ENCODE measurements at regions not wholly inside any gene's neighbourhood (a gene's known extent, or its start where the extent isn't known, plus 50 kb on each side); places are given as distances from the start of the nearest gene placed in this dataset.
"Not testable (repeated sequence)": the region's sequence is repeated elsewhere in the genome, so short reads cannot be mapped to it uniquely, and the experiment has no call there.

DNA sequence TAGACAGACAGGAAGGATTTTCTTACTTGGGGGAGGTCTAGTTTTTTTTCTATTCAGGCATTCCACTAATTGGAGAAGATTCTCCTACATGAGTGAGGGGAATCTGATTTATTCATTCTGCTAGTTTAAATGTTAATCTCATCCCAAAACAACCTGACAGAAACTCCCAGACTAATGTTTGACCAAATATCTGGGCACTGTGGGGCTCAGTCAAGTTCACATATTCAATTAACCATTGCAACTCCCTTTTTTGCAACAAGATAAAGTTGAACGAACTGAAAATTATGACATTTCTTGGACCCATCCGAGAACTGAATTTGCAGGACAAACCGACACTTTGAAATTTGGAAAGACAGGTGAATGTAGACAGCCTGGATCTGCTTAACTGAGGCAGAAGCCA, 194.4 kb upstream of the PTER start:
- POLR2A ChIA-PET, result no interaction called here
- CTCF ChIA-PET, result no interaction called here
- TF ChIP-seq, protein P1, sequence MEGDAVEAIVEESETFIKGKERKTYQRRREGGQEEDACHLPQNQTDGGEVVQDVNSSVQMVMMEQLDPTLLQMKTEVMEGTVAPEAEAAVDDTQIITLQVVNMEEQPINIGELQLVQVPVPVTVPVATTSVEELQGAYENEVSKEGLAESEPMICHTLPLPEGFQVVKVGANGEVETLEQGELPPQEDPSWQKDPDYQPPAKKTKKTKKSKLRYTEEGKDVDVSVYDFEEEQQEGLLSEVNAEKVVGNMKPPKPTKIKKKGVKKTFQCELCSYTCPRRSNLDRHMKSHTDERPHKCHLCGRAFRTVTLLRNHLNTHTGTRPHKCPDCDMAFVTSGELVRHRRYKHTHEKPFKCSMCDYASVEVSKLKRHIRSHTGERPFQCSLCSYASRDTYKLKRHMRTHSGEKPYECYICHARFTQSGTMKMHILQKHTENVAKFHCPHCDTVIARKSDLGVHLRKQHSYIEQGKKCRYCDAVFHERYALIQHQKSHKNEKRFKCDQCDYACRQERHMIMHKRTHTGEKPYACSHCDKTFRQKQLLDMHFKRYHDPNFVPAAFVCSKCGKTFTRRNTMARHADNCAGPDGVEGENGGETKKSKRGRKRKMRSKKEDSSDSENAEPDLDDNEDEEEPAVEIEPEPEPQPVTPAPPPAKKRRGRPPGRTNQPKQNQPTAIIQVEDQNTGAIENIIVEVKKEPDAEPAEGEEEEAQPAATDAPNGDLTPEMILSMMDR (IDR thresholded peaks at IDR 0.05; ENCODE audit: control extremely low read depth, extremely low read depth, low read depth, missing control alignments), result no peak
- no peak for DNase-seq (ENCODE audit: extremely low spot score)

DNA sequence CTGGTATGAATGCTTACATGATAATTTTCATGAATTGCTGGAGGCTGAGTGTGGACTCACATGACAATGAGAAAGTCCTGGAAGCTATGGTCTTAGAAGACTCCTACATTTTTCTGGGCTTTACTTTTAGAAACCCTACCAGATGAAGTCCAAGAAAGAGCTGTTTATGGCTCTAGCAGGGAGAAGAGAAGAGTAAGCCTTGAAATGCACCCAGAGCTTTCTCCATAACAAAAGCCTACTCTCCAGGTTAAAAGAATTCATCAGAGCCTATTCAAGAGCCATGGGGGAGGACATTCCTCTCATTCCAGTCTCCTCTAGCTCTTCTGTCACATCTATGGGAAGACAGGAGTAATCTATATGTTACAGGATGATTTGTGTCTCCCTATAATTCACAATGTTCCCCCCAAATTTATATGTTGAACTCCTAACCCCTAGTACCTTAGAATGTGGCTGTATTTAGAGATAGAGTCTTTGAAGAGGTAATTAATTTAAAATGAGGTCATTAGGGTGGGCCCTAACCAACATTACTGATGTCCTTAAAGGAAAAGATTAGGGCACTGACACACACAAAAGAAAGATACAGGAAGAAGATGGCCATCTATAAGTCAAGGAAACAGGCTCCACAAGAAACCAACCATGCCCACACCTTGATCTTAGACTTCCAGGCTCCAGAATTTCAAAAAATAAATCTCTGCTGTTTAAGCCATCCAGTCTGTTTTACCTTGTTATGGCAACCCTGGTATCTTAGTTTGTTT, 193.8 kb upstream of the PTER start:
- TF ChIP-seq, protein P1 (IDR thresholded peaks at IDR 0.05; ENCODE audit: control extremely low read depth, extremely low read depth, low read depth, missing control alignments), result no peak
- DNase-seq (ENCODE audit: extremely low spot score), result no peak
- POLR2A ChIA-PET, result no interaction called here
- CTCF ChIA-PET, result no interaction called here

DNA sequence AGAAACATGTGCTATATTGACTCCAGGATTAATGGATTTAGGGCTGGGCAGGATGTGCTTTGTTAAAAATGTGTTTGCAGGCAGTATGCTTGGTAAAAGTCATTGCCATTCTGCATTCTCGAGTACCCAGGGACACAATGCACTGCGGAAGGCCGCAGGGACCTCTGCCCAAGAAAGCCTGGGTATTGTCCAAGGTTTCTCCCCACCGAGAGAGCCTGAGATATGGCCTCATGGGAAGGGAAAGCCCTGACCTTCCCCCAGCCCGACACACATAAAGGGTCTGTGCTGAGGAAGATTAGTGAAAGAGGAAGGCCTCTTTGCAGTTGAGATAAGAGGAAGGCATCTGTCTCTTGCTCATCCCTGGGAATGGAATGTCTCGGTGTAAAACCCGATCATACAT, 186.7 kb upstream of the PTER start:
- POLR2A ChIA-PET; CTCF ChIA-PET; DNase-seq (ENCODE audit: extremely low spot score): not testable (repeated sequence)

DNA sequence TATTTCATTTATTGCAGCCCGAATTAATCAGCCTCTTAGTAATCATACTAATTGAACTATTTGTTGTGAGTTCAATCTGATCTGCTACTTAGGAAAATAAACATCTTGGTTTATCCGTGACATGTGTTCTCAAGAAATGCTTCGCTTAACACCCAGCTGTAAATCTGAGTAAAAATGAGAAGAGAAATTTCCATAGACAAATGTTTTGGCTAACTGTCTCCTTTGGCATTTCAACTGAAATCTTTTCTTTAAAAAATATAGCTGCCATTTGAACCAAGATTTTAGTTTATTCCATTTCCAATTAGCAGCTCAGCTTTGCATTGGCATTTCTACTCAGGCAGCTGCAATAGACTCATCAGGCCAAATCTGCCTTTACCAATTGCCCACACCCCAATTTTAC, 180.5 kb upstream of the PTER start:
- TF ChIP-seq, protein P1 (IDR thresholded peaks at IDR 0.05; ENCODE audit: control extremely low read depth, extremely low read depth, low read depth, missing control alignments), result no peak
- no peak for DNase-seq (ENCODE audit: extremely low spot score)
- ChIA-PET POLR2A (no interaction called here), CTCF (no interaction called here)

DNA sequence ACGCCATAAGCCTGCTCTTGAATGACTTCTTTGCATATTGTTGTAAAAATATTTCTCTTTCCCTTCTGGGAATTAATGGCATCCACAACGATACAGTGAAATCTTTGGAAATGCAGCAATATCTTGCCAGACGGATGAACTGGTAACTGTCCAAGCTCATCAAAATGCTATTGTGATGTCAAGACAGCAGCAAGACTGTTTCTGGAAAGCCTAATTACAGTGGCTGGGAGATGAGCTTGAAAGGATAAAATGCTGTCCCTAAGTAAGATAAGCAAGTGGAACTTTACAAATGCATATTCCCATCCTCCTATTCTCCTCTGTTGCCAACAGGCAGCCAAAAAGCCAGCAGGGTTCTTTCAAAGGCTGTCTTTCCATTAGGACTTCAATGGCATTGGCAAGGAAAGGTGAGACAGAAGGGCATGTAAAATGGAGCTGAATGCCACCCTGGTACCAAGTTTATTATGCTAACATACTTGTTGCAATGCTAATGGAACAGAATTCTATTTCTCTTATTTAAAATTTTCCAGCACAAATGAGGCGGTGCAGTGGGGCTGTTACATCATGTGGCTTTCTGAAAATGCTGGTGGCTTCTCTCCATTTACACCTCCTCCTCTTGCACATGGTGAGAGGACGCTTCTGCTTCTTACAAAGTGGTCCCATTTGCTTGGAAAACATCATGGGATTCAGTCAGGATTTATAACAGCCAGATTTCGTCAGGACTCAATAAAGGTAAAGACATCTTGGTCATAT, 178.3 kb upstream of the PTER start:
- TF ChIP-seq, protein P1 (IDR thresholded peaks at IDR 0.05; ENCODE audit: control extremely low read depth, extremely low read depth, low read depth, missing control alignments), result no peak

DNA sequence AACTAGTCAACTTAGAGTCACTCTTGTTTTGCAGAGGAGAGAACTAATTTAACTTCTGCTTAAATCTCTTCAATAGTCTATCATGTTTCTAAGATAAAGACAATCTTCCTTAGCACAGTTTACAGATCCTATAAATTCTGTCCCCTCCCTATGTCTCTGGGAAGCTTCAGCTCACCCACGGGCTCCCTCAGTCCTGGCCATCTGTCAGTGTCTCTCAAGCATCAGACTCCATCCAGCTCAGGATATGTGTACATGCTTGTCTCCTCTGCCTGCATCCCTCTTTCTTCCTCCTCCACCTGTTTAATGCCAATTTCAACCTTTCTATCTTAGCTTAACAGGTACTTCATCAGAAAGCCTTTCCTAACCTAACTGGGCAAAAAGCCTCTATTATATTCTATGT, 177.1 kb upstream of the PTER start:
- CTCF ChIA-PET, result interaction anchor here (1.3 kb wide), 1 partner anchor 11 kb away, joined by 4 read pairs; no protein-coding TSS in a partner anchor
- TF ChIP-seq, protein P1 (IDR thresholded peaks at IDR 0.05; ENCODE audit: control extremely low read depth, extremely low read depth, low read depth, missing control alignments), result no peak
- POLR2A ChIA-PET, result no interaction called here
- DNase-seq (ENCODE audit: extremely low spot score), result no peak

More for the DNA sequence above, 178.3 kb upstream of the PTER start:
- ChIA-PET POLR2A (no interaction called here), CTCF (no interaction called here)
- DNase-seq (ENCODE audit: extremely low spot score), result no peak

DNA sequence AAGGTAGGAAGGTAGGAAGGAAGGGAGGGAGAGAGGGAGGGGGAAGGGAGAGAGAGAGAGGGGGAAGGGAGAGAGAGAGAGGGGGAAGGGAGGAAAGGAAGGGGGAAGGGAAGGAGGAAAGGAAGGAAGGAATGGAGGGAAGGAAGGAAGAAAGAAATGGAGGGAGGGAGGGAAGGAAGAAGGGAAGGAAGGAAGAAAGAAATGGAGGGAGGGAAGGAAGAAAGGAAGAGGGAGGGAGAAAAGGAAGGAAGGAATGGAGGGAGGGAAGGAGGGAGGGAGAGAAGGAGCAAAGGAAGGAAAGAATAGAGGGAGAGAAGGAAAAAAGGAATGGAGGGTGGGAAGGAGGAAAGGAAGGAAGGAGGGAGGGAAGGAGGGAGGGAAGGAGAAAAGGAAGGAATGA, 176.4 kb upstream of the PTER start:
- POLR2A ChIA-PET, result no interaction called here
- CTCF ChIA-PET, result interaction anchor here (1.3 kb wide), 1 partner anchor 11 kb away, joined by 4 read pairs; no protein-coding TSS in a partner anchor
- TF ChIP-seq, protein P1 (IDR thresholded peaks at IDR 0.05; ENCODE audit: control extremely low read depth, extremely low read depth, low read depth, missing control alignments), result no peak
- no peak for DNase-seq (ENCODE audit: extremely low spot score)

All from GM10248 (cell line).